Vagina (tissue), 2 donors: ENCODE measurements at regions not wholly inside any gene's neighbourhood (a gene's known extent, or its start where the extent isn't known, plus 50 kb on each side); places are given as distances from the start of the nearest gene placed in this dataset.

Experiments used
- CTCF ChIP-seq, 3 experiments: fragments of 450-650 bp in 2 of 3; fragments of 200-600 bp in 1 of 3; sonication (generic) in 1 of 3; IDR thresholded peaks; one replicate each; pipeline ENCODE4 v1.5.1; 2017 to 2019; ENCODE audit warnings: antibody characterized with exemption in 3 of 3, mild to moderate bottlenecking in 2 of 3, moderate library complexity in 2 of 3
- POLR2A ChIP-seq, 2 donors: fragments of 450-650 bp; IDR thresholded peaks; one replicate each; pipeline ENCODE4 v1.6.1; 2017; ENCODE audit warnings: antibody characterized with exemption in 2 of 2, mild to moderate bottlenecking in 2 of 2, moderate library complexity in 2 of 2

DNA sequence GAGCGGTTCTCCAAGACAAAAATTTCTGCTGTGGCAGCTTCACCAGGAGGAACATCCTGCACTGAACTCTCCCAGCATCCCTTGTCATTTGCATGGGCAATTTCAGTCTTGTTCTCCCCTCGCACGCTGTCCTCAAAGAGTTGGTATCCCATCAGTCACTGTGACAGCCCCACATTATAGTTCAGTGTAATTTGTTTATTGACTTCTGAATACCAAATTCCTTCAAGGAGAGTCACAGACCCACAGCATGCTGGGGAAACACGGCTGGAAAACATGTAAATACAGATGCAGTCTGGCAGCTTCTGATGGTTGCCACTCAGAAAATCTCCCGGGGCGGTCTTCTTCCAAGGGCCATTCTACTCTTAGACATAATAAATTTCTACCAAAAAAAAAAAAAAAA is 151.0 kb upstream of the NEBL start:
- TF ChIP-seq CTCF (IDR thresholded peaks at IDR 0.05) (no peak), POLR2A (IDR thresholded peaks at IDR 0.05) (no peak)
